Stimulated activated CD8-positive, alpha-beta memory T cell treated with anti-CD3 and anti-CD28 coated beads, Interleukin-12 subunit alpha, Interleukin-12 subunit beta, amount 100 ng/mL, for 24 hours (primary cell): ENCODE measurements at regions not wholly inside any gene's neighbourhood (a gene's known extent, or its start where the extent isn't known, plus 50 kb on each side); places are given as distances from the start of the nearest gene placed in this dataset.
"Not testable (repeated sequence)": the region's sequence is repeated elsewhere in the genome, so short reads cannot be mapped to it uniquely, and the experiment has no call there.

Experiments used
- DNase-seq: peaks from one replicate; pipeline ENCODE4 v3.0.0-alpha.2; 2020; ENCODE audit errors: extremely low read depth

DNA sequence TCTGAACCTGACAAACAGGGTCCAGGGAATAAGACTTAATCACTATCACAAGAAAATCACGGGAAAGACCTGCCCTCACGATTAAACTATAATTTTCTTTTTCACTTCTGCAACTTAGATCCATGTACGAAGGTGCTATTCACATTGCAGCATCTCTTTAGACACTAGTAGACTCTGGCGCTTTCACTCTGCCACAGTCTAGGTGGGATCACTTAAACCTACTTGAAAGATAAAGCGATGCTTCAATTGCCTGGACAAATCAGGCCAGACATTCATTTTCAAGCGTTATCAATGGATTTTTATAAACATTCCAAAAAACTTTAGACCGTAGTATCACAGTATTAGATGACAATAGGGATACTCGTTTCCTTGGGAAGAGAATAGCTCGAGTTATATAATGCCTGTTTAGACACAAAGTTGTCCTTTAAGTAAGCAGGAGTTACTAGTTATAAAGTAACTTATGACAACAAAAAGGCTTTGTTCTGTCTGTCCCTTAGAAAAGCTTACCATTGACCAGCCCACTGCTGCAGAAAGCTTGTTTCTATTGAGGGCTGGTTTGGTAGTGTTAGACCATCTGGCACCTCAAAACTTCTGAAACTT is 367.3 kb downstream of the UTRN start:
- DNase-seq = no peak

DNA sequence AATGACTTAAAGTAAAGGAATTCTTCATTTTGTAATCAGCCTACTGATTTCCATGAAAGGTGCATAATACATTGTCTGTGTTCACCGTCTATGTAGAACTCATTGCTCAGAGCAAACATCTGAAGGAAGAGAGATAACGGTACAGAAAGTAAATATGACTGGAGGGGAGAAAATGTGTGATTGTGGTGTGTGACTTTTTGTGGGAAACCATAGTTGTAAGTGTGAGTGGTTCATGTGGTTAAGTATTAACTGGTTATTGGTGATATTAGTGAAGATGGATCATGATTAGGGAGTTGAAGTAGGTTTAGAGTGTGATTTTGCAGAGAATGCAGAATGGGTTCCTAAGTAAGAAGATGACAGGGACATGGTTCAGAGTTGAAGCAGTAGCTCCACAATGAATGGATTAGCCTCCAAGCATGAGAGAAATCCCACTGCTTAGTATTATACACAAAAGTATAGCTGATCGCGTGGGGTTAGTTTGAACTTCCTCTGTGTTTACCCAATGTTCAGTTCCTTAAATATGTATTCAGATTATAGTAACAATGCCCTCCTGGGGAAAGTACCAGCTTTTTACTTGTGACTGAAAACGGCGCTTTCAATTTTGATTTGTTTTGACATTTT is 368.9 kb downstream of the UTRN start:
- no peak for DNase-seq

DNA sequence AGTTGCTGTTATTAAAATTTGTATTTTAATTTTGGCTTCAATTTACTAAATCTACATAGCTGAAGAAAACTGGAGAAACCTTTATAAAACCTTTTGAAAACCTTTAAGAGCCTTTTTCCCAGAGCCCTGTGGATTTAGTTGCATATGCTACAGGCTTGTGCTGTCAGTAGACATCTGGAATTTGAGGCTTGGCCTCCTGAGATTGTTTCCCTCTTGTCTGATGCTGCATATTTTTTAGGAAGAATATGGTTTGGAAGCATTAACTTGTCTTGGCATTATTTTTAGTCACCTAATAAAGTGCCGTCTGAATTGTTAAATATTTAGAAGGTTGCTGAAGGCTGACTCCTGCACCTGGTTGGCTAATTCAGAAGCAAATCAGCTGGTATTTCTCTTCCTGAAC is 369.4 kb downstream of the UTRN start:
- DNase-seq = no peak

DNA sequence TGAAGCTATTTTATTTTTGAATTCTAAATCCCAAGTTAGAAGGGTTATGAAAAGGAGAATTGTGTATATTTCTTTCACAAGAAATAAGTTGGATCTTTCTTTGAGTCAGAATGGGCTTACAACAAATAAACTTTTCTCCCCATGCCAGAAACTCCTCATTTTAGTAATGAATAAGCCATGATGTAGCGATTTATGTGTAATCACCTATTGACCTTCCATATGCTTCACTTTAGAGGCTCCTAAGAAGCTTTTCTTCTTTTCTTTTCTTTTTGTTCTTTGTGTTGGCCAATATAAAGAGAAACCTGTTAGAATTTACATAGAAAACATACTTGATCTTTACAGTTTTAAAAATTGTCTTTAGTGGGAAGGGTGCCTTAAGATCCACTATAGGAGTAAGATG is 370.2 kb downstream of the UTRN start:
- no peak for DNase-seq

DNA sequence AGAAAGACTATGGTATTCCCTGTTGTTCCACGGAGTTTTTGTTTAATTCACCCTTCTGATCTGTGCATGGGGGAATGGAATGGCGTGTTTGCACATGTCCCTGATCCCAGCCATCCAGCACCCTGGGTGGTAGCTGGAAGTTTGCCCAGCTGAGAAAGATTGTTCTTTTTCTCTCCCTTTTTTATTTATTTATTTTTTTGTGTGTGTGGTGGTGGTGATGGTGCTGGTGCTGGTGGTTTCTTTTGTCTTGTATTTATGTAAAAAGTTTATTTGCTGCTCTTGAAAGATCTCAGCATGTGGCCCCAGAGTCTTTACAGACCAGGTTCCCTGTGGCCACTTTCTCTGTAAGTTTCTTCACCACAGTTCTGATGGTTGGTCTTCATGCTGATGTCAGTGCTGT is 372.6 kb downstream of the UTRN start:
- no peak for DNase-seq

DNA sequence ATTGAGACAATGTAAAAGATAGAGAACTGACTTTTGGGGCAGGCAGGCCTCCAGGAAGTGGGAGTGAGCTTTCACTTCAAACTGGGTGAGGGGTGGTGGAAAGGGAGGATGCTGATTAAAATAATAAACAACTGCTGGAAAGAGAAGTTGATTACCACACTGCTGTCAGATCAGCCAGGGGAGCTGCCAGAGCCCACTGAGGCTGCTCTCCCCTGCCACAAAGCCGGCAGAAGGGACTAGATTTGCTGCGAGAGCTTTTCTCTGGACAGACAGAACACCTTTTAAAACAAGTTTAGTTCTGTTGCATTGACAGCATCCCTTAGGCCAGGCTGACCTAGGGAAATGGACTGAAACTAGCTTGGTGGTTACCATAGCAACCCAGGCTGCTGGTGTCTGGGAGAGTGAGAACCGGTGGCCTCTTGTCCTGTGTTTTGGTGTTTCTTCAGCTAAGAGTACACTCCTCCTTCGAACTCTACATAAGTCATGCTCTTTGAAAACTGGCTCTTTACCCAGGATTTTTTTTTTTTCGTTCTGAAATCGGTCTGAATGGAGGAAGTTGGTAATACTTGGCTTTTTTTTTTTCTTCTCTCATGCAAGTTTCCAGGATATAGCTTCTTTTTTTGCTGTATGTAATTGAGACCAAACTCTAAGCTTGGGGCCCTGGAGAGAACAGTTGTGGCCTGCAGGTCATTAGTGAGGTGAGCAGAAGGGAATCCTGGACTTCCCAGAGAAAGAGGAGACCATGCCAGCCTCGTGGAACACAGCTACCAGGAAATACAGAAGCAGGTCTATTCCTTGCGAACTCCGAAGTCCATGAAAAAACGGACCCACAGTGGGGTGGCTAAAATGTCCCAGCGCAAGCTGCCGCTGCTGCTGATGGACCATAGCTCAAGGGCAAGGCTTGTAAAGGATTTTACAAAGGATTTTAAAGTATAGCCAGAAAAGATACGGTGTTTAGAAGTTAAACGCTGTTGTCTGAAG is 374.4 kb downstream of the UTRN start:
- no peak for DNase-seq

DNA sequence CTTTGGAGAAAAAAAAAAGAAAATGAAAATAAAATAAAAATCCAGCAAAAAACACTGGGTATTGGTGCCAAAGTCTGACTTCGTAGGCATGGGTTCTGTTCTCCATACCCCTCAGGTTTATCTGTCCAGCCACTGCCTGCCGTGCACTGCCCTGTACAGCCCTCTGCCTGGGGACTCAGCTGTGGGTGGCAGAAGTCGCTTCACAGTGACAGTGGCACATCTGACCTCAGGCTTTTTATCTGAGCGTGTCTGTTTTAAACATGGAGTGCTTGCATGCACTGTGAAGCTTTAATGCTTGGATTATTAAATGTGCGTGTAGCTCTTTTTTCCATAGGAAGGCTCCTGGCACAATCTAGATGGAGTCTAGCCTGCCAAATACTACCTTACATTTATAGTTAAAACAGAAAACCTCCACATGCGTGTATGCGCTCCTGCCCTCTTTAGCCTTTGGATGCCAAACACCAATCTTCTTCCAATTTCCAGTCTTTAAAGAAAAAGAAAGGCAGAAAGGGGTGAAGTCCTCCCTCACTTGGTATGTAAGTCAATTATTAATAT is 375.5 kb downstream of the UTRN start:
- DNase-seq = no peak

DNA sequence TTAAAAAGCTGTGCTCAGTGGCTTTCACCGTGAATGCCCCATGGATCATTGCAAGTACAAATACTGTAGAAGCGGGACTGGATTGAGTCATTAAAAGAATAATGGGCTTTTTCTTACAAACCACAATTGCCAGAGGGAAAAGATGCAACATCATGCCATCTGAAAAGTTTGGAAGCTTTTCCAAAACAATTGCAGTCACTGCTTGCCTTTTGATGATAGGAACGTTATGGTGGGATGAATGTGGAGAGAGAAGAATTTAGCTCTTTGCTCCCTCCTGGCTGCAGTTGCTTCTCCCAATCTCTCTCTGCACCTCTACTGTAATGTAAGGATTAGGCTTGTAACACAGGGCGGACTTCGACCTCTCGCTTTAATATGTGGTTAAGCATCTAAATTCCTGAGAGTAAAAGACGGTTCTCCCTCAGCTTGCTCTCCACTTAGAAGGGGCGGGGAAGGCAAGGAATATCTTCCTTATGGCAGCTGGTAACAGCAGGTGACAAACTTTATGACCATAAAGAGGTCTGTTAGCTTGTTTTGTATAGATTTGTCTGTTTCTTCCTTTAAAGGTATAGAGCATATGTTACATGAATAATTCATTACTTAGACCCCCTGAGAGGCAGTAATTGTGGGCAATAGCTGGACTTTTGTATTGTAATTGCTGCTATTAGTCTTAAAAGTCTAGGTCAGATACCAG is 376.1 kb downstream of the UTRN start:
- no peak for DNase-seq

DNA sequence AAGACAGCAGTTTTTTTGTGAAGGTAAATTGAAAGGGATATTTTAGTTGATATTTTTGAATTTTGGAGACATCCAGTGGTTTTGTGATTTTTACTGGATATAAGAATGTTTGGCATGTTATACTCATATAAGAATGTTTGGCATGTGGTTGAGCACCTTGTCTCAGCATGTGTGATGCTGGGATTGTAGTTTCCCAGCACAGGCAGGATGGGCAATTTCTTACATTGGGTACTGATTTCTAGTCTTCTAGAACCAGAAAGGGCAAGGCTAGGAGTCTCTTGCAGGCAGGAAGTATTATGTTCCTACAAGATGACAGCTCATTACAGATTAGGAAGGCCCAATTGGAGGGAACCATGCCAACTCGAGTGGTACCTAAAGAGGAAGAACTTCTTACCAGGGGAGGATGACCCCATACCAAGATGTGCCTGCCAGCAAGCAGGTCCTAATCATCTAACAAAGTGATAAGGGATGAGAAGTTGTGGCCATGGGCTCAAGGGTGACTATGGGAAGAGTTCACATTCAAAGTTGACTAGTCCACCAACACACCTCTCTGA is 377.8 kb downstream of the UTRN start:
- DNase-seq = no peak

DNA sequence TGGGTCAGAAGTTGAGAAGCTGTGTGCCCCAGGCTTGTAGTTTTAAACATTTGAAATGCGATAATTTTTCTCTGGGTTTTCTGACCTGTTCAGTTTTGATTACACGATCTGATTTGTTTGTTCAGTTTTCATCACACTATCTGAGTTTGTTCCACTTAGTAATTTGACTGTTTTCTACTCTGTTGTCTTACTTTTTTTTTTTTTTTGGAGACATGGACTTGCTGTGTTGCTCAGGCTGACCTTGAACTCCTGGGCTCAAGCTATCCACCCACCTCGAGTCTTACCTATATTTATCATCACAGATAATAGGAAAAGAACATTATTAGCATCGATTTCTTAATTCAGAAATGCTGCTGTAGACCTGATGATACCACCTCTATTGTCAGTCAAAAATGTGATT is 379.1 kb downstream of the UTRN start:
- no peak for DNase-seq

DNA sequence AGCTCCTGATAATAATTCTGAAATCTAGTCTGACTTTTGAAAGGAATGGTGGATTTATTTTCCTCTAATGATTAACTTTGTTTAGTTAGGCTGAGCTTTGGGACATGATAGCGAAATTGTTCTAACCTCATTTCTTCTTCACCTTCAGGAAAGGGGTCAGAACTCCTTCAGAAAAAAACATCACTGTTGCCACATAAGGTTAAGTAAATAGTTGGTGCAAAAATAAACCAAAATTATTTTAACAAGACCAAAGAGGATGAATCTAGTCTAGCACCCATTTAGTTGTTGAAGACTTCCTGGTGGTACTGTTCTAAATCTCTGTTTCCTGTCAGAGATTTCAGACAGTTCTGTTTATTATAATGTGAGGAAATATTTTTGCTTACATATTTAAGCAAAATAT is 379.8 kb downstream of the UTRN start:
- DNase-seq = no peak

DNA sequence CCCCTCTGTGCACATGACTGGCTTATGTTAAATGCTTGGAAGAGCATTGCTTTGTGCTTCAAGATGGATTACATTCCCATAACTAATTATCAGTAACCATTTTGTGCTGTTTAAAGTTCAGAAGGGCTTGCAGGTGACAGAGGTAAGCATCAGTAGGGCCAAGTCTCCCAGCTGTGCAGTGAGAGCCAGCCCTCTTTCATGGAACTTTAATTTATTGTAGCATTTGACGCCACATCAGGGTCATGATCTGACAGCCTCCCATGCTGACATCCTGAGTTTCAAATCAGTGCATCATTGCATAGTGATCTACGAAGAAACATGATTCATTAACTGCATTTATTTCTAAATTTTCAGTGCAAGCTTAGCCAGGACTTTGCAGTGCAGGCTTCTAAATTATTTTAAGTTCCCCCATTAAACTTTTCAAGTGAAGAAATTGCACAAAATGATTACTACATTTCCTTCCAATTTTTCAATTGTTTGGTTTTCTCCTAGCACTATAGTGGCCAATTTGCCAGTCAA is 380.9 kb downstream of the UTRN start:
- DNase-seq = no peak

DNA sequence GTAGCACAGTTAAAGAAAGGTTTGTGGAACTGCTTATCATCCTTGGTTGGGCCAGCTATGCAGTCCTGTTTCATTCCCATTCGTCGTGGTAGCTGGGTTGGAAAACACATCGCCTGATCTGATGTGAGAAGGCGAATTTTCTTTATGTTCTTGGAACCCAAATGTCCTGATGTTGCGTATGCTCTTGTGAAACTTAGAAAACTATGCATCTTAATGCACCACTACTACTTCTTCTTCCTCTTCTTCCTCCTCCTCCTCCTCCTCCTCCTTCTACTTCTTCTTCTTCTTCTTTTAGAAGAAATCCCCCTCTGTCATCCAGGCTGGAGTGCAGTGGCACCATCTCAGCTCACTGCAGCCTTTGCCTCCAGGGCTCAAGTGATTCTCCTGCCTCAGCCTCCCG is 381.6 kb downstream of the UTRN start:
- no peak for DNase-seq

DNA sequence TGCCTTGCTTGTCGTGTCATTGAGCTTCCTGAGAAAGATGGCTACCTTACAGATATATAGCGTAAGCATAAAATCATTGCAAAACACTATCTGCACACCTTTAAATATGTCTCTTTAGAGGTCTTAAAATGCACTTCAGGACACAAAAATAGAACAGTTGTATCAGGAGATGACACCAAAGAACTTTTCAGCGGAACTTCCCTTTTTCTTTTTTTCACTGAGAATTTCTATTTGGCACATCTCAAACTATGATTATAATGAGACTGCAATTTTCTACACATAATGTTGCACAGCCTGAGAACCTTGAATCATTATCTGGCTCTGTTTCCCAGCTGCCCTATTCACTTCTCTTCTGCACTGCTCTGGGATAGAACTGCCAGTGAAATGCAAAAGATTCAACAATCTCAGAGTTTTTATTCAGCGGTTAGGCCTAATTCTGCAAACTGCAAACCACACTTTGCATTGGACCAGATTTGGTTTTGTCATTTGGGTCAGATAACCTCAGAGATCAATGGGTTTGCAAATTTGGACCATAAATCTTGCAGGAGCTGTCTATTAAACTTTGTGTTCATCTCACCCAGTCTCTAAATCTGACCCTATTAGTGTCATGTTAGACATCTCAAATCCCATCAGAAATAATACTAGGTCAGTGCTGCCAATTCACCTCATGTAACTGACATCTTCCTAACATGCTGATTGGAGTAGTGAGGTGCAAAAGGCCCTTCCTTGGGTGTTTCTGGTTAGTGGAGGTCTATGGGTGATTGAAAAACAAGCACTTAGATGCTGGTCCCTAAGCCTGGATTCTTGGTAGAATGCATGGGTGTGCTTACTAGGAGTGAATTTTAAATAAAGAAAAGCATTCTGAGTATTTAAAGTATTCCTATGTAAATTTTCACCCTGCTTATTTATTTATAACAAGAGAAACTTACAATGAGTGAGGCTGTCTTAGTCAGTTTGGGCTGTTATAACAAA is 382.7 kb downstream of the UTRN start:
- no peak for DNase-seq

DNA sequence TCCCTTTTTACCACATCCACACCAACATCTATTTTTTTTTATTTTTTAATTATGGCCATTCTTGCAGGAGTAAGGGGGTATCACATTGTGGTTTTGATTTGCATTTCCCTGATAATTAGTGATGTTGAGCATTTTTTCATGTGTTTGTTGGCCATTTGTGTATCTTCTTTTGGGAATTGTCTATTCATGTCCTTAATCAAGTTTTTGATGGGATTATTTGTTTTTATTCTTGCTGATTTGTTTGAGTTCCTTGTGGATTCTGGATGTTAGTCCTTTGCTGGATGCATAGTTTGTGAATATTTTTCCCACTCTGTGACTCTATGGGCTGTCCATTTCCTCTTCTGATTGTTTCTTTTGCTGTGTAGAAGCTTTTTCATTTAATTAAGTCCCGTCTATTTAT is 385.1 kb downstream of the UTRN start:
- DNase-seq = not testable (repeated sequence)

DNA sequence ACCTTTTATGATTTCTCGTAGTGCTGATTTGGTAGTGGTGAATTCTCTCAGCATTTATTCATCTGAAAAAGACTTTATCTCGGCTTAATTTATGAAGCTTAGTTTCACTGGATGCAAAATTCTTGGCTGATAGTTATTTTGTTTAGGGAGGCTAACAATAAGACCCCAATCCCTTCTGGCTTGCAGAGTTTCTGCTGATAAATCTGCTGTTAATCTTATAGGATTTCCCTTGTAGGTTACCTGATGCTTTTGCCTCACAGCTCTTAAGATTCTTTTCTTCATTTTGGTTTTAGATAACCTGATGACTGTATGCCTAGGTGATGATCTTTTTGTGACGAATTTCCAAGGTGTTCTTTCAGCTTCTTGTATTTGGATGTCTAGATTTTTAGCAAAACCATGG is 388.7 kb downstream of the UTRN start:
- DNase-seq = no peak

DNA sequence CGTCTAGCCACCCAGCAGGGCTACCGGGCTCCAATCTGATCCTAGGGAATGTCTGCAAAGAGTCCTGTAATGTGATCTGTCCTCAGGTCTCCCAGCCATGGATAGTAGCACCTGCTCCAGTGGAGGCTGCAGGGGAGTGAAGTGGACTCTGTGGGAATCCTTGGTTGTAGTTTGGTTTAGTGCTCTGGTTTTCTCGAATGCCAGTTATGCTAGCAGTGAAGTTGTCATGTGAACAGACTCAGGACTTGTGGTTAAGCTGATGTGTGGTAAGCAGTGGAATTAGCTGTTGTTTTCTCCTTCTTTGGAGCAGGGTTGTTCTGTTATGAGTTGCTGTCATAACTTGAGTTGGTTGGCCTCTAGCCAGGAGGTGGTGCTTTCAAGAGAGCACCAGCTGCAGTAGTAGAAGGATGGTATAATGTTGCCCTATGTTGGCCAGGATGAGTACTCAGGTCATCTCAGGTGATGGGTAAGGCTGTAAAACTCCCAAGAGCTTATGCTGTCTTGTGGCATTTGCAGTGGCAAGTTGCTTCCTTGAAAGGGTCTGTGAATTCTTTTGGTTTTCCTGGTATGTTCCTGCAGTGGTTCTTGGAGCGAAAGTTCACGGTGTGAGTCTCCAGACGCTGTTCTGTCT is 390.2 kb downstream of the UTRN start:
- DNase-seq = no peak

DNA sequence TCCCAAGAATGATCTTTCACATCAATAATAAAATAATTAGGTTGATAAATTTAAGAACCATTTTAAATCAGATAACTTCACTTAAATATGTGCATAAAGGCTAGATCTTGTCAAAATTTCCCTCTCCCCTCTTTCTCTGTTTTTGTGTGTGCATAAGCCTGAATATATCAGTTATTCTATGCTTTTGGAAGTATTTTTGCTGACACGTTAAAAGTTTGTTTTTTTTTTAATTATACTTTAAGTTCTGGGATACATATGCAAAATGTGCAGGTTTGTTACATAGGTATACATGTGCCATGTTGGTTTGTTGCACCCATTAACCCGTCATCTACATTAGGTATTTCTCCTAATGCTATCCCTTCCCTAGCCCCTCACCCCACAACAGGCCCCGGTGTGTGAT is 391.2 kb downstream of the UTRN start:
- DNase-seq = not testable (repeated sequence)

DNA sequence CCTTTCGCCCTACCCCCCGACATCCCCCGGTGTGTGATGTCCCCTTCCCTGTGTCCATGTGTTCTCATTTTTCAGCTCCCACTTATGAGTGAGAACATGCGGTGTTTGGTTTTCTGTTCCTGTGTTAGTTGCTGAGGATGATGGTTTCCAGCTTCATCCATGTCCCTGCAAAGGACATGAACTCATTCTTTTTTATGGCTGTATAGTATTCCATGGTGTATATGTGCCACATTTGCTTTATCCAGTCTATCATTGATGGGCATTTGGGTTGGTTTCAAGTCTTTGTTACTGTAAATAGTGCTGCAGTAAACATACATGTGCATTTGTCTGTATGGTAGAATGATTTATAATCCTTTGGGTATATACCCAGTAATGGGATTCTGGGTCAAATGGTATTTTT is 392.1 kb downstream of the UTRN start:
- DNase-seq = not testable (repeated sequence)

DNA sequence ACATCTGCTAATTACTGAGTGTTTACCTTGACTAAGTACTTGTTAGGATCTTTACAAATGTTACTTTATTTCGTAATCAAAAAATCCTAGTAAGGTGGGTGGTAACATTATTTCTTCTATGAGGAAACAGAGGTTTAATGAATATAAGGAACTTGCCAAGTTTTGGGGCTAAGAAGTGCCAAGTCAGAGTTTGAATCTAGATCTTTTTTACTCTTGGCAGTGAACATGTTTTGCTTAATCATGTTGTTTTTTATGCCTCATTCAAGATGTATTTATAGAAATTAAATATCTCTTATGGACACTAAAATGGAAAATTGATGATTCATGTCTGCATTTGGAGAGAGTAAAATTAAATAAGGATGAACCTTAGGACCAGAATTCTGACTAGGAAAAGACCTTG is 393.7 kb downstream of the UTRN start:
- DNase-seq = no peak
